Common myeloid progenitor, CD34-positive (primary cell): ENCODE measurements at regions not wholly inside any gene's neighbourhood (a gene's known extent, or its start where the extent isn't known, plus 50 kb on each side); places are given as distances from the start of the nearest gene placed in this dataset.
"Not testable (repeated sequence)": the region's sequence is repeated elsewhere in the genome, so short reads cannot be mapped to it uniquely, and the experiment has no call there.

Experiments
- CTCF ChIA-PET: fragments of 350-600 bp; sonication (Branson Sonifier 250); formaldehyde crosslinking; loops from one replicate; lab custom pipeline; 2021; ENCODE audit warnings: antibody characterized with exemption; lab: Charles Lee
- POLR2A ChIA-PET: fragments of 350-600 bp; sonication (Branson Sonifier 250); formaldehyde crosslinking; loops from one replicate; lab custom pipeline; 2021; ENCODE audit warnings: antibody characterized with exemption; lab: Charles Lee
- DNase-seq, 3 donors: peaks; one replicate each; pipeline versions ENCODE4 v3.0.0 to v3.0.0-alpha.2; 2013
- H3K27ac ChIP-seq, 2 experiments: 1 replicate in 1 of 2; 2 replicates in 1 of 2; pipeline ENCODE4 v1.7.0; 2013; ENCODE audit warnings: inconsistent platforms in 2 of 2, low read length in 2 of 2, mild to moderate bottlenecking in 2 of 2, low read depth in 1 of 2, moderate library complexity in 1 of 2; ENCODE audit not compliant: severe bottlenecking in 2 of 2, insufficient read depth in 1 of 2, poor library complexity in 1 of 2
- H3K27me3 ChIP-seq, 5 experiments: replicated peaks in 2 of 5; 1 replicate in 3 of 5; 2 replicates in 2 of 5; pipeline versions ENCODE4 v1.6.1 to v1.7.0; 2013; ENCODE audit warnings: low read length in 4 of 5, mild to moderate bottlenecking in 2 of 5, moderate library complexity in 2 of 5, inconsistent platforms in 1 of 5; ENCODE audit not compliant: insufficient read depth in 5 of 5, control insufficient read depth in 4 of 5
- H3K36me3 ChIP-seq, 4 experiments: 1 replicate in 2 of 4; 2 replicates in 2 of 4; pipeline versions ENCODE4 v1.6.1 to v1.7.0; 2013; ENCODE audit warnings: low read length in 3 of 4, control low read depth in 1 of 4, mild to moderate bottlenecking in 1 of 4; ENCODE audit not compliant: control insufficient read depth in 4 of 4, insufficient read depth in 4 of 4
- H3K4me1 ChIP-seq, 4 experiments: 1 replicate in 3 of 4; 2 replicates in 1 of 4; pipeline versions ENCODE4 v1.6.1 to v1.7.1; 2013; ENCODE audit warnings: low read length in 3 of 4, mild to moderate bottlenecking in 3 of 4, control low read depth in 1 of 4, inconsistent platforms in 1 of 4, moderate library complexity in 1 of 4; ENCODE audit not compliant: control insufficient read depth in 4 of 4, insufficient read depth in 4 of 4; ENCODE audit errors: control extremely low read depth in 1 of 4
- H3K4me3 ChIP-seq, 7 experiments: 1 replicate in 4 of 7; 2 replicates in 3 of 7; pipeline versions ENCODE4 v1.5.1 to v1.7.0; 2013; ENCODE audit warnings: mild to moderate bottlenecking in 7 of 7, low read length in 6 of 7, moderate library complexity in 6 of 7, inconsistent platforms in 2 of 7, low read depth in 2 of 7, control low read depth in 1 of 7; ENCODE audit not compliant: insufficient read depth in 4 of 7, control insufficient read depth in 1 of 7; ENCODE audit errors: extremely low read depth in 1 of 7
- H3K9me3 ChIP-seq, 5 experiments: 1 replicate in 4 of 5; 2 replicates in 1 of 5; pipeline versions ENCODE4 v1.6.1 to v1.7.1; 2013; ENCODE audit warnings: low read length in 4 of 5, mild to moderate bottlenecking in 2 of 5, inconsistent platforms in 1 of 5, low read depth in 1 of 5, moderate library complexity in 1 of 5; ENCODE audit not compliant: control insufficient read depth in 4 of 5, insufficient read depth in 2 of 5; ENCODE audit errors: control extremely low read depth in 1 of 5
- WGBS: methylation state at CpG from one replicate; pipeline ENCODE4 v1.1.5; 2013; ENCODE audit not compliant: insufficient coverage; 5-methylcytosine and 5-hydroxymethylcytosine counted together

- DNase-seq, H3K27me3 ChIP-seq, H3K4me3 ChIP-seq, CTCF ChIA-PET, POLR2A ChIA-PET, H3K36me3 ChIP-seq, H3K4me1 ChIP-seq, H3K27ac ChIP-seq, H3K9me3 ChIP-seq: not testable (repeated sequence)
- no CpG with 5 or more reads among the region's 4 CpGs for WGBS
These were observed 432.5 kb upstream of the SPATA31A3 start for GRCh38 chr9:67424881-67425280.

GRCh38 chr9:67423049-67423728 is 430.8 kb upstream of the SPATA31A3 start:
- H3K27me3 ChIP-seq, DNase-seq, H3K4me3 ChIP-seq, CTCF ChIA-PET, H3K4me1 ChIP-seq, H3K9me3 ChIP-seq, H3K27ac ChIP-seq, POLR2A ChIA-PET, H3K36me3 ChIP-seq: not testable (repeated sequence)
- no CpG with 5 or more reads among the region's 9 CpGs for WGBS

GRCh38 chr9:67418496-67419079 is 426.2 kb upstream of the SPATA31A3 start:
- H3K36me3 ChIP-seq, DNase-seq, H3K4me3 ChIP-seq, H3K4me1 ChIP-seq, H3K27ac ChIP-seq, H3K27me3 ChIP-seq, H3K9me3 ChIP-seq, CTCF ChIA-PET, POLR2A ChIA-PET: not testable (repeated sequence)
- WGBS = no CpG with 5 or more reads among the region's 4 CpGs

DNA sequence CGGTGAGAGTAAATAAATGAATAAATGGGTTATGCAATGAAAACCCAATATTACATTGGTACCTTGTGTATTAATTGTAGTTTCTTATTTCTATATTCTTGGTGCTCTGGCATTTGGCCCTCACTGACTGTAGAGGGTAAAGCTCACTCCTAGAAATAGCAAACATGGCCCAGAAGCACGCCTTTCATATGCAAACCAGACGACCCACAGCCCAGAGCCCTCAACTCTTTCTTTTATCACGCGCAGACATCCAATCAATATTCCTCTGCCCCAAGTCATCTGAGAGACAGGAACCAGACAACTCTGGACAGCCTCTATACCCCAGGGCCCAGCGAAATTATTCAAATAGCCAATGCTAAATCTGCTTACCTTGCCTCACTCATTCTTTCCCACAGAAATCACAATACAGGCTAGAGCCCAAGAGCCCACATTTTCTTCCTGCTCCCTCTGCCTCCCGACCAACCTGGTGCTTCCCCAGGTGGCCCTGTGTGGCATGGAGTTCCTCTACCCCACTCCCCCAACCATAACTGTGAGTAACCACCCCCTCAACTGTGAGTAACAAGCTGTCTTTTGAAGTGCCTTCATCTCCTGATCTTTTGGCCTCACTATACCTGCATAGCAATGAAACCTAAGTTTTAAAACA is 425.1 kb upstream of the SPATA31A3 start:
- H3K27ac ChIP-seq, DNase-seq, H3K27me3 ChIP-seq, H3K9me3 ChIP-seq, POLR2A ChIA-PET, CTCF ChIA-PET, H3K4me1 ChIP-seq, H3K4me3 ChIP-seq, H3K36me3 ChIP-seq: not testable (repeated sequence)
- WGBS = no CpG with 5 or more reads among the region's 7 CpGs

- CTCF ChIA-PET, DNase-seq, H3K4me1 ChIP-seq, H3K9me3 ChIP-seq, H3K4me3 ChIP-seq, H3K27ac ChIP-seq, POLR2A ChIA-PET, H3K36me3 ChIP-seq, H3K27me3 ChIP-seq: not testable (repeated sequence)
- no CpG with 5 or more reads among the region's 6 CpGs for WGBS
These were observed 424.3 kb upstream of the SPATA31A3 start for GRCh38 chr9:67416639-67417038.

DNA sequence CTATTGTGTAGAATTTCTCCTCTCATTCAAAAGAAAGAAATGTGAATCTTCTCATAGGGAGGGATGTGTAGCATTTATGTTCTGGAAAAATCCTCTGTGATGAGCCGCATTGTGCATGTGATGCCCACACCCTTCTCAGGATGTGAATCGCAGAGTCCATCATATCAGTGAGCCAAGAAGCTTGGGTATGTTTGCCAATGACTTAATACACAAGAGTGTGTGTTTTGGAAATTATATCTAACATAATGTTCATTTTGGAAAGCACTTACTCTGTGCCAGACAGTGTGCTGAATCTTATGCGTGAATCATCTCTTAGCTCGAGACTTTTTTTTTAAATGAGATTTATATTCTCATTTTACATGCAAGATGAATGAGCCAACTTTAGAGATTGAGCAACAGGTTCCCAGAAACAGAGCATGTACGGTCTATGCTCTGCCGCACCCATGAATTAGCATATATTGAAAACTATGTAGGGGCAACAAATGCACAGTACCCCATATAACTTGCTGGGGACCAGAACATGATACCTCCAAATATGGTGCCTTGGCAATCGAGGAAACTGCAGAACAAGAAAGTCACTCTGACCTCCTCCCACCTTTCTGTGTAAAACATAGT is 418.4 kb upstream of the SPATA31A3 start:
- POLR2A ChIA-PET, H3K4me3 ChIP-seq, DNase-seq, H3K9me3 ChIP-seq, H3K4me1 ChIP-seq, H3K27me3 ChIP-seq, H3K36me3 ChIP-seq, H3K27ac ChIP-seq, CTCF ChIA-PET: not testable (repeated sequence)
- WGBS = no CpG with 5 or more reads among the region's 7 CpGs

GRCh38 chr9:67403739-67404138 is 411.4 kb upstream of the SPATA31A3 start:
- DNase-seq, H3K27me3 ChIP-seq, H3K4me1 ChIP-seq, H3K27ac ChIP-seq, H3K9me3 ChIP-seq, H3K36me3 ChIP-seq, H3K4me3 ChIP-seq, CTCF ChIA-PET, POLR2A ChIA-PET: not testable (repeated sequence)
- no CpG with 5 or more reads among the region's 4 CpGs for WGBS
